Spleen (tissue), 7 donors: ENCODE measurements at regions not wholly inside any gene's neighbourhood (a gene's known extent, or its start where the extent isn't known, plus 50 kb on each side); places are given as distances from the start of the nearest gene placed in this dataset.

Experiments
- POLR2A ChIP-seq, 3 donors: fragments of 450-650 bp; IDR thresholded peaks; one replicate each; pipeline ENCODE4 v1.5.1; 2017; ENCODE audit warnings: antibody characterized with exemption in 3 of 3, mild to moderate bottlenecking in 1 of 3
- POLR2AphosphoS5 ChIP-seq, 3 donors: sonication (generic); formaldehyde crosslinking; IDR thresholded peaks; one replicate each; pipeline ENCODE4 v1.5.1; 2017; ENCODE audit warnings: antibody characterized with exemption in 3 of 3
- TF ChIP-seq, protein P1 (sequence below), 11 experiments: fragments of 200-600 bp in 7 of 11; fragments of 450-650 bp in 4 of 11; sonication (generic) in 4 of 11; IDR thresholded peaks in 8 of 11; conservative IDR thresholded peaks in 3 of 11; 1 replicate in 7 of 11; 2 replicates in 4 of 11; pipeline versions ENCODE4 v1.4.0 to v1.8.0; 2016 to 2021; ENCODE audit warnings: antibody characterized with exemption in 11 of 11, inconsistent platforms in 4 of 11, mild to moderate bottlenecking in 1 of 11
- donor health status: DM: no; HTN: no; CAD: no; lungs with moderate emphysema.
- donor health status: DM: no; HTN: no; CAD: no.
- donor health status: DM: no; HTN: no; CAD: no.

DNA sequence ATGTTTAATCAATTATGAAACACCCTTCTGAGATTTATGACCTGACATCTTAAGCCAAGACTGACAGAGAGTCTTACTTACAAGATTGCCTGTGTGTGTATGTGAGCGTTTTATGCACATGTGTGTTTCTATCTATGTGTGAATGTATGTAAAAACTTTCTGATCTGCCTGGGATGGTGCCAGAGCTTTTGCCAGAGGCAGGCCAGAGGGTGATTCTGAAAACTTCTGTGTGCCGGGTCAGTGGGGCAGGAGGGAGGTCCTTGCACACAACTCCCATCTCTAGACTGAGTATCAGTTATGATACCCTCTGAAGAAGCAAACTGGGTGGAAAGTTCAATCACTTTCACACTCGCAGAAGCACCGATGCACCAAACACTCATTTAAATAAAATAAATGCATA is 335.0 kb upstream of the NT5C1B start:
- TF ChIP-seq POLR2A (IDR thresholded peaks at IDR 0.05) (no peak), POLR2AphosphoS5 (IDR thresholded peaks at IDR 0.05) (no peak)
- TF ChIP-seq, protein P1, sequence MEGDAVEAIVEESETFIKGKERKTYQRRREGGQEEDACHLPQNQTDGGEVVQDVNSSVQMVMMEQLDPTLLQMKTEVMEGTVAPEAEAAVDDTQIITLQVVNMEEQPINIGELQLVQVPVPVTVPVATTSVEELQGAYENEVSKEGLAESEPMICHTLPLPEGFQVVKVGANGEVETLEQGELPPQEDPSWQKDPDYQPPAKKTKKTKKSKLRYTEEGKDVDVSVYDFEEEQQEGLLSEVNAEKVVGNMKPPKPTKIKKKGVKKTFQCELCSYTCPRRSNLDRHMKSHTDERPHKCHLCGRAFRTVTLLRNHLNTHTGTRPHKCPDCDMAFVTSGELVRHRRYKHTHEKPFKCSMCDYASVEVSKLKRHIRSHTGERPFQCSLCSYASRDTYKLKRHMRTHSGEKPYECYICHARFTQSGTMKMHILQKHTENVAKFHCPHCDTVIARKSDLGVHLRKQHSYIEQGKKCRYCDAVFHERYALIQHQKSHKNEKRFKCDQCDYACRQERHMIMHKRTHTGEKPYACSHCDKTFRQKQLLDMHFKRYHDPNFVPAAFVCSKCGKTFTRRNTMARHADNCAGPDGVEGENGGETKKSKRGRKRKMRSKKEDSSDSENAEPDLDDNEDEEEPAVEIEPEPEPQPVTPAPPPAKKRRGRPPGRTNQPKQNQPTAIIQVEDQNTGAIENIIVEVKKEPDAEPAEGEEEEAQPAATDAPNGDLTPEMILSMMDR (IDR thresholded peaks at IDR 0.05 in 8 of 11, conservative IDR thresholded peaks at IDR 0.05 in 3 of 11) = no peak
